ENCODE measurements at regions not wholly inside any gene's neighbourhood (a gene's known extent, or its start where the extent isn't known, plus 50 kb on each side); places are given as distances from the start of the nearest gene placed in this dataset.

DNA sequence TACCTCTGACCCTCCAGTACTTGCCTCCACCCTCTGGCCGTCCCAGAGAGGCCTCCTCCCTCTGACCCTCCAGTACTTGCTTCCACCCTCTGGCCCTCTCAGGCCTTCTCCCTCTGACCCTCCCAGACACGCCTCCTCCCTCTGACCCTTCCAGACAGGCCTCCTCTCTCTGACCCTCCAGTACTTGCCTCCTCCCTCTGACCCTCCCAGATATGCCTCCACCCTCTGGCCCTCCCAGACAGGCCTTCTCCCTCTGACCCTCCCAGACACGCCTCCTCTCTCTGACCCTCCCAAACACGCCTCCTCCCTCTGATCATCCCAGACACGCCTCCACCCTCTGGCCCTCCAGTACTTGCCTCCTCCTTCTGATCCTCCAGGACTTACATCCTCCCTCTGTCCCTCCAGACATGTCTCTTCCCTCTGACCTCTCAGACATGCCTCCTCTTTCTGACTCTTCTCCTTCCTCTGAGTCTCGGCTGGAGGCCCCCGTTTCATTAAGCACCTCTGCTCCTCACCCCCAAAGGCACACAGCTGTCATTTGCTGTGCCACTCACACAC is 71.9 kb downstream of the PHETA1 start:
- TF ChIP-seq, protein P1, sequence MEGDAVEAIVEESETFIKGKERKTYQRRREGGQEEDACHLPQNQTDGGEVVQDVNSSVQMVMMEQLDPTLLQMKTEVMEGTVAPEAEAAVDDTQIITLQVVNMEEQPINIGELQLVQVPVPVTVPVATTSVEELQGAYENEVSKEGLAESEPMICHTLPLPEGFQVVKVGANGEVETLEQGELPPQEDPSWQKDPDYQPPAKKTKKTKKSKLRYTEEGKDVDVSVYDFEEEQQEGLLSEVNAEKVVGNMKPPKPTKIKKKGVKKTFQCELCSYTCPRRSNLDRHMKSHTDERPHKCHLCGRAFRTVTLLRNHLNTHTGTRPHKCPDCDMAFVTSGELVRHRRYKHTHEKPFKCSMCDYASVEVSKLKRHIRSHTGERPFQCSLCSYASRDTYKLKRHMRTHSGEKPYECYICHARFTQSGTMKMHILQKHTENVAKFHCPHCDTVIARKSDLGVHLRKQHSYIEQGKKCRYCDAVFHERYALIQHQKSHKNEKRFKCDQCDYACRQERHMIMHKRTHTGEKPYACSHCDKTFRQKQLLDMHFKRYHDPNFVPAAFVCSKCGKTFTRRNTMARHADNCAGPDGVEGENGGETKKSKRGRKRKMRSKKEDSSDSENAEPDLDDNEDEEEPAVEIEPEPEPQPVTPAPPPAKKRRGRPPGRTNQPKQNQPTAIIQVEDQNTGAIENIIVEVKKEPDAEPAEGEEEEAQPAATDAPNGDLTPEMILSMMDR (IDR thresholded peaks at IDR 0.05): no peak
- TF ChIP-seq POLR2AphosphoS5 (IDR thresholded peaks at IDR 0.05) (no peak), POLR2A (IDR thresholded peaks at IDR 0.05) (no peak)
